Nephron progenitor cell (in vitro differentiated cells): ENCODE measurements at regions not wholly inside any gene's neighbourhood (a gene's known extent, or its start where the extent isn't known, plus 50 kb on each side); places are given as distances from the start of the nearest gene placed in this dataset.

Experiments used
- DNase-seq: peaks from one replicate; pipeline ENCODE4 v3.0.0; 2021
- H3K27ac Mint-ChIP-seq: 2 replicates; pipeline ENCODE4 v1.8.0; 2021; ENCODE audit warnings: mild to moderate bottlenecking, moderate library complexity, mixed read lengths
- H3K27me3 Mint-ChIP-seq: 2 replicates; pipeline ENCODE4 v1.8.0; 2021; ENCODE audit warnings: mild to moderate bottlenecking, low read depth, mixed read lengths; ENCODE audit not compliant: poor library complexity
- H3K36me3 Mint-ChIP-seq: 2 replicates; pipeline ENCODE4 v1.8.0; 2021; ENCODE audit warnings: low read depth, mixed read lengths
- H3K4me1 Mint-ChIP-seq: 2 replicates; pipeline ENCODE4 v1.8.0; 2021; ENCODE audit warnings: mixed read lengths
- H3K4me3 Mint-ChIP-seq: 2 replicates; pipeline ENCODE4 v1.8.0; 2021; ENCODE audit warnings: mild to moderate bottlenecking, moderate library complexity, mixed read lengths
- H3K9me3 Mint-ChIP-seq: 2 replicates; pipeline ENCODE4 v1.8.0; 2021; ENCODE audit warnings: mild to moderate bottlenecking, moderate library complexity, mixed read lengths
- TF ChIP-seq, protein P1 (sequence below): fragments of 200-600 bp; sonication (generic); IDR thresholded peaks from 2 replicates; pipeline ENCODE4 v1.5.0; 2021; ENCODE audit warnings: antibody characterized with exemption

DNA sequence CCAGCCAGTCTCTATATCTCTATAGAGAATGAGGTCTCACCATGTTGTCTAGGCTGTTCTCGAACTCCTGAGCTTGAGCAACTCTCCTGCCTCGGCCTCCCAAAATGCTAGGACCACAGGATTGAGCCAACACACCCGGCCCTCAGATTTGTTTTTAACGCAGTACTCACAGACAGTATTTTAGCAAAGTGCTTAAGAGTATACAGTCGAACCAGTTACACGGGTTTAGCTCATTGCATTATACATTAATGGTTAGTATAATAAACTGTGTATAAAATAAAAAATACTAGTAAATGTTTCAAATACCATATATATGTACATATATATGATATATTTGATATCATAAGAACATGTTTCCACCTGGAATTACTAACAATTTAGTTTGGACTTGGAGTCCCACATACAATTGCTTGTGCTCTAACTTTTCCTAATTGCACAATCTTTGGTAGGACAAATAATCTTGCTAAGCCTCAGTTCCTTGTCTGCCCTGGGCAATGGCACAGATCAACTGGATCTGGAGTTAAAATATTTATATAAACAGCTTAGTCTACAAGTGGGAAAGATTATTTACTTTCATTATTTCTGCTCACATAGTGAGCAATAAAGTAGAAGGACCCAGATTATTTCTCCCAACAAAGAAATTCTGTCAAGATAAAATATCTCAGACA lies 508.9 kb upstream of the LRATD1 start:
- TF ChIP-seq, protein P1, sequence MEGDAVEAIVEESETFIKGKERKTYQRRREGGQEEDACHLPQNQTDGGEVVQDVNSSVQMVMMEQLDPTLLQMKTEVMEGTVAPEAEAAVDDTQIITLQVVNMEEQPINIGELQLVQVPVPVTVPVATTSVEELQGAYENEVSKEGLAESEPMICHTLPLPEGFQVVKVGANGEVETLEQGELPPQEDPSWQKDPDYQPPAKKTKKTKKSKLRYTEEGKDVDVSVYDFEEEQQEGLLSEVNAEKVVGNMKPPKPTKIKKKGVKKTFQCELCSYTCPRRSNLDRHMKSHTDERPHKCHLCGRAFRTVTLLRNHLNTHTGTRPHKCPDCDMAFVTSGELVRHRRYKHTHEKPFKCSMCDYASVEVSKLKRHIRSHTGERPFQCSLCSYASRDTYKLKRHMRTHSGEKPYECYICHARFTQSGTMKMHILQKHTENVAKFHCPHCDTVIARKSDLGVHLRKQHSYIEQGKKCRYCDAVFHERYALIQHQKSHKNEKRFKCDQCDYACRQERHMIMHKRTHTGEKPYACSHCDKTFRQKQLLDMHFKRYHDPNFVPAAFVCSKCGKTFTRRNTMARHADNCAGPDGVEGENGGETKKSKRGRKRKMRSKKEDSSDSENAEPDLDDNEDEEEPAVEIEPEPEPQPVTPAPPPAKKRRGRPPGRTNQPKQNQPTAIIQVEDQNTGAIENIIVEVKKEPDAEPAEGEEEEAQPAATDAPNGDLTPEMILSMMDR, result no peak

DNA sequence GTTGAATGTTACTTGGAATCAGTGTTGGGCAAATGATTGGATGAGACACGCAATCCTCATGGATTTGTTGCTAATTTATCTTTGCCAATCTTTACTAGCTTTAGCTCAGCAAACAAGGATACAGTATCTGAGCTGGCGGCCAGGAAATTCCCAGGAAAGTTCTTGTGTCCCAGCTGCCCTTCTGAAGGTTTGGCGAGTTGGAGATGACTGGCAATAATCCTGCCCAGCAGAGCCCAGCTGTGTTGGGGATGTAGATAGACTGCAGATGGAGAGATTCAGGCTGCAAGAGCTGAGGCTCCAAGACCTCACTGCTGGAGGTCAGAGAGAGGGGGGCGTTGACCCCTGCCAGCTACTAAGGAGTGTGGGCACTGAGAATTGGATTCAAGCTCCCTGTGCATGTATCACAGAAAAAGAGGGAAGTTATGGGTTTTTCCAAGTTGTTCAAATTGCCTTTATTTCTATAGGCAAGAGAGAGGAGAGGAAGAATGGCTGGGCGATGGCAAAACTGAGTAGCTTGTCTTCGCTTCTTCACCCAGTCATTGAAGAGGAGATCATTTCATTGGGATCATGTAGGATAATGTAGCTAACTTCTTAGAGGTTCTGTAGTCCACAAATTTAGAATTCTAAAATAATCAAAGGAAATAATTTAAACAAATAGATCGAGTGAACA lies 506.8 kb upstream of the LRATD1 start:
- Mint-ChIP-seq H3K9me3 (no peaks in the 10 kb centered on the region), H3K4me3 (no peak overlapping the region), H3K27ac (no peak overlapping the region), H3K27me3 (peaks cover 3% of the 10 kb centered on the region), H3K4me1 (no peaks in the 10 kb centered on the region), H3K36me3 (no peaks in the 10 kb centered on the region)
- TF ChIP-seq, protein P1, result no peak
- no peak for DNase-seq

More for the DNA sequence above, 508.9 kb upstream of the LRATD1 start:
- Mint-ChIP-seq H3K36me3 (no peaks in the 10 kb centered on the region), H3K27me3 (peaks cover 3% of the 10 kb centered on the region), H3K4me3 (no peak overlapping the region), H3K9me3 (no peaks in the 10 kb centered on the region), H3K27ac (no peak overlapping the region), H3K4me1 (no peaks in the 10 kb centered on the region)
- DNase-seq, result no peak

- TF ChIP-seq, protein P1, result no peak
- H3K27ac Mint-ChIP-seq, result no peak overlapping the region
- peaks cover 2% of the 10 kb centered on the region for H3K27me3 Mint-ChIP-seq
- H3K4me3 Mint-ChIP-seq, result no peak overlapping the region
- H3K36me3 Mint-ChIP-seq, result no peaks in the 10 kb centered on the region
- no peaks in the 10 kb centered on the region for H3K4me1 Mint-ChIP-seq
- no peaks in the 10 kb centered on the region for H3K9me3 Mint-ChIP-seq
- no peak for DNase-seq
These were observed 505.7 kb upstream of the LRATD1 start for GRCh38 chr2:14126846-14127245.

DNA sequence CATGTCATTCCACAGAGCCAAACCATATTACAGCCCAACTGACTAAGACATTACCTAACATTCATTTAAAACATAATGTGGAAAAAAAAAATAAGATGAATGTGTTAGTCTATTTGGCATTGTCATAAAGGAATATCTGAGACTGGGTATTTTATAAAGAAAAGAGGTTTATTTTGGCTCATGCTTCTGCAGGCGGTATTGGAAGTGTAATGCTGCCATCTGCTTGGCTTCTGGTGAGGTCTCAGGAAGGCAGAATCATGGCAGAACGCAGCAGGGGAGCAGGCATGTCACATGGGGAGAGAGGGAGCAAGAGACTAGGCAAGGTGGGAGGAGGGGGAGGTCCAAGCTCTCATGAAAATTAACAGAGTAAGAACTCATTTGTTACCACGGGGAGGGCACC lies 504.8 kb upstream of the LRATD1 start:
- no peaks in the 10 kb centered on the region for H3K36me3 Mint-ChIP-seq
- H3K27me3 Mint-ChIP-seq, result no peaks in the 10 kb centered on the region
- H3K9me3 Mint-ChIP-seq, result peaks cover under 1% of the 10 kb centered on the region
- TF ChIP-seq, protein P1, result no peak
- DNase-seq, result no peak
- H3K4me3 Mint-ChIP-seq, result no peak overlapping the region
- H3K27ac Mint-ChIP-seq, result no peak overlapping the region
- H3K4me1 Mint-ChIP-seq, result no peaks in the 10 kb centered on the region

GRCh38 chr2:14132386-14132785 lies 500.1 kb upstream of the LRATD1 start:
- no peak for DNase-seq
- Mint-ChIP-seq H3K4me3 (no peak overlapping the region), H3K9me3 (peaks cover 7% of the 10 kb centered on the region), H3K4me1 (no peaks in the 10 kb centered on the region), H3K36me3 (no peaks in the 10 kb centered on the region), H3K27ac (no peak overlapping the region), H3K27me3 (peaks cover 6% of the 10 kb centered on the region)
- TF ChIP-seq, protein P1, result no peak

DNA sequence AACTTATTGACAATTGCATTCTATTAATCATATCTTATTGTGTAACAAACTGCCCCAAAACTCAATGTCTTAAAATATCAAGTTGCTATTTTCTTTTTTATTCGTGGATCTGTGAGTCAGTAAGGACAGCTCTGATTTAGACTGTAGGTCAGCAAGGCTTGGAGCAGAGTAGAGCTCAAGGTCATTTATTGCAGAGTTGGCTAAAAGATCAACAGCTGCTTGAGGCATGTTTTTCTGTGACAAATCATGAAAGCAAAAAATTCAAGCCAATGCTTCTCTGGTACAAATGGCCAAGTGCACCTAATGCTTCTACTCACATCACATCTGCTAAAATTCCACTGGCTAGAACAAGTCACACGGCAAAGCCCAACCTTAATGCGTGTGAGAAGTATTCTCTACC lies 497.7 kb upstream of the LRATD1 start:
- no peaks in the 10 kb centered on the region for H3K36me3 Mint-ChIP-seq
- H3K27me3 Mint-ChIP-seq, result peaks cover 6% of the 10 kb centered on the region
- no peak overlapping the region for H3K27ac Mint-ChIP-seq
- H3K4me1 Mint-ChIP-seq, result no peaks in the 10 kb centered on the region
- H3K4me3 Mint-ChIP-seq, result no peak overlapping the region
- DNase-seq, result no peak
- H3K9me3 Mint-ChIP-seq, result peaks cover 7% of the 10 kb centered on the region
- TF ChIP-seq, protein P1, result no peak
